Mesenchymal stem cell (in vitro differentiated cells and primary cell): ENCODE measurements at regions not wholly inside any gene's neighbourhood (a gene's known extent, or its start where the extent isn't known, plus 50 kb on each side); places are given as distances from the start of the nearest gene placed in this dataset.

Experiments used
- DNase-seq: peaks from one replicate; pipeline ENCODE4 v3.0.0-alpha.2; 2013
- H2AFZ ChIP-seq: one replicate; pipeline ENCODE4 v1.6.1; 2013; ENCODE audit warnings: low read depth, mild to moderate bottlenecking, control low read depth, inconsistent platforms, low read length, moderate library complexity
- H2AK5ac ChIP-seq: 2 replicates; pipeline ENCODE4 v1.6.1; 2013; ENCODE audit warnings: low read length, moderate library complexity, mild to moderate bottlenecking, inconsistent platforms; ENCODE audit not compliant: severe bottlenecking
- H2BK120ac ChIP-seq: one replicate; pipeline ENCODE4 v1.6.1; 2013; ENCODE audit warnings: low read depth, mild to moderate bottlenecking, inconsistent platforms, low read length, moderate library complexity
- H2BK12ac ChIP-seq, 2 experiments: one replicate each; pipeline ENCODE4 v1.6.1; 2013; ENCODE audit warnings: inconsistent platforms in 2 of 2, low read length in 2 of 2, mild to moderate bottlenecking in 2 of 2, moderate library complexity in 2 of 2, control low read depth in 1 of 2
- H2BK15ac ChIP-seq: one replicate; pipeline ENCODE4 v1.6.1; 2013; ENCODE audit warnings: mild to moderate bottlenecking, low read depth, inconsistent platforms; ENCODE audit not compliant: poor library complexity, severe bottlenecking
- H2BK5ac ChIP-seq: 2 replicates; pipeline ENCODE4 v1.6.1; 2013; ENCODE audit warnings: low read depth, mild to moderate bottlenecking, low read length, control low read depth, inconsistent platforms; ENCODE audit not compliant: poor library complexity, severe bottlenecking
- H3K14ac ChIP-seq, 2 experiments: one replicate each; pipeline ENCODE4 v1.6.1; 2013; ENCODE audit warnings: inconsistent platforms in 2 of 2, low read length in 2 of 2, control low read depth in 1 of 2, mild to moderate bottlenecking in 1 of 2, moderate library complexity in 1 of 2
- H3K18ac ChIP-seq, 2 experiments: one replicate each; pipeline ENCODE4 v1.6.1; 2013; ENCODE audit warnings: inconsistent platforms in 2 of 2, low read length in 2 of 2, control low read depth in 1 of 2, low read depth in 1 of 2, mild to moderate bottlenecking in 1 of 2
- H3K23ac ChIP-seq, 2 experiments: one replicate each; pipeline ENCODE4 v1.6.1; 2013; ENCODE audit warnings: inconsistent platforms in 2 of 2, low read length in 2 of 2, mild to moderate bottlenecking in 2 of 2, moderate library complexity in 2 of 2, control low read depth in 1 of 2
- H3K27ac ChIP-seq: 2 replicates; pipeline ENCODE4 v1.5.1; 2013; ENCODE audit warnings: mild to moderate bottlenecking, moderate library complexity, low read length, control low read depth, inconsistent platforms; ENCODE audit not compliant: poor library complexity, severe bottlenecking
- H3K27me3 ChIP-seq, 2 experiments: 2 replicates each; pipeline versions ENCODE4 v1.6.1 to v1.7.0; 2013; ENCODE audit warnings: low read length in 2 of 2, mild to moderate bottlenecking in 2 of 2, moderate library complexity in 2 of 2, control low read depth in 1 of 2, inconsistent platforms in 1 of 2; ENCODE audit not compliant: control insufficient read depth in 1 of 2, insufficient read depth in 1 of 2
- H3K36me3 ChIP-seq, 2 experiments: 2 replicates each; pipeline versions ENCODE4 v1.6.1 to v1.7.0; 2013; ENCODE audit warnings: low read length in 2 of 2, control low read depth in 1 of 2, inconsistent platforms in 1 of 2, low read depth in 1 of 2, mild to moderate bottlenecking in 1 of 2; ENCODE audit not compliant: insufficient read depth in 2 of 2, control insufficient read depth in 1 of 2
- H3K4ac ChIP-seq, 2 experiments: one replicate each; pipeline ENCODE4 v1.6.1; 2013; ENCODE audit warnings: inconsistent platforms in 2 of 2, low read length in 2 of 2, mild to moderate bottlenecking in 2 of 2, moderate library complexity in 2 of 2, control low read depth in 1 of 2, low read depth in 1 of 2
- H3K4me1 ChIP-seq: 2 replicates; pipeline ENCODE4 v1.6.1; 2013; ENCODE audit warnings: low read depth, low read length, control low read depth; ENCODE audit not compliant: control insufficient read depth, insufficient read depth
- H3K4me2 ChIP-seq: 2 replicates; pipeline ENCODE4 v1.6.1; 2013; ENCODE audit warnings: low read length, mild to moderate bottlenecking, inconsistent platforms; ENCODE audit not compliant: poor library complexity, severe bottlenecking
- H3K4me3 ChIP-seq, 2 experiments: 2 replicates each; pipeline versions ENCODE4 v1.5.1 to v1.7.0; 2013; ENCODE audit warnings: low read length in 2 of 2, mild to moderate bottlenecking in 2 of 2, control low read depth in 1 of 2, low read depth in 1 of 2; ENCODE audit not compliant: insufficient read depth in 1 of 2
- H3K79me1 ChIP-seq: replicated peaks from 2 replicates; pipeline ENCODE4 v1.6.1; 2013; ENCODE audit warnings: mild to moderate bottlenecking, control low read depth, low read length, inconsistent platforms; ENCODE audit not compliant: poor library complexity, severe bottlenecking
- H3K9ac ChIP-seq: 2 replicates; pipeline ENCODE4 v1.7.0; 2013; ENCODE audit warnings: mild to moderate bottlenecking, low read length, moderate library complexity
- H3K9me3 ChIP-seq: 2 replicates; pipeline ENCODE4 v1.7.0; 2013; ENCODE audit warnings: mild to moderate bottlenecking, low read length; ENCODE audit not compliant: control insufficient read depth
- H4K8ac ChIP-seq: one replicate; pipeline ENCODE4 v1.6.1; 2013; ENCODE audit warnings: inconsistent platforms, mild to moderate bottlenecking, low read length, moderate library complexity
- H4K91ac ChIP-seq: one replicate; pipeline ENCODE4 v1.6.1; 2013; ENCODE audit warnings: mild to moderate bottlenecking, low read length, inconsistent platforms
- WGBS: methylation state at CpG from one replicate; pipeline ENCODE4 v1.1.7; 2013; ENCODE audit warnings: mixed read lengths; 5-methylcytosine and 5-hydroxymethylcytosine counted together

- Histone ChIP-seq H3K14ac (no peak overlapping the region), H3K4ac (no peak overlapping the region), H2BK120ac (no peak overlapping the region), H2BK15ac (no peak overlapping the region), H3K4me3 (no peak overlapping the region), H3K36me3 (no peaks in the 10 kb centered on the region), H3K27ac (no peak overlapping the region), H4K91ac (no peak overlapping the region), H3K9ac (no peak overlapping the region), H3K79me1 (no peaks in the 10 kb centered on the region), H3K23ac (no peak overlapping the region), H3K18ac (no peak overlapping the region), H2AK5ac (no peak overlapping the region), H3K4me1 (no peaks in the 10 kb centered on the region), H2AFZ (no peak overlapping the region), H3K9me3 (no peaks in the 10 kb centered on the region), H3K27me3 (peaks cover 0 to 9% of the 10 kb centered on the region in 2 experiments), H3K4me2 (no peak overlapping the region), H2BK12ac (no peak overlapping the region), H4K8ac (no peak overlapping the region), H2BK5ac (no peak overlapping the region)
- WGBS, result no CpG with 5 or more reads among the region's 1 CpG
- DNase-seq, result no peak
These were observed 468.6 kb upstream of the CCL2 start for GRCh38 chr17:33786478-33786877.

GRCh38 chr17:33789658-33790057 lies 465.4 kb upstream of the CCL2 start:
- H2BK120ac ChIP-seq, result no peak overlapping the region
- H2BK15ac ChIP-seq, result no peak overlapping the region
- no peaks in the 10 kb centered on the region for H3K9me3 ChIP-seq
- no peak overlapping the region for H3K18ac ChIP-seq
- no peaks in the 10 kb centered on the region for H3K79me1 ChIP-seq
- H3K27ac ChIP-seq, result no peak overlapping the region
- H2AK5ac ChIP-seq, result no peak overlapping the region
- no peak overlapping the region for H2AFZ ChIP-seq
- no peaks in the 10 kb centered on the region for H3K36me3 ChIP-seq
- no peak overlapping the region for H3K4me2 ChIP-seq
- no peak overlapping the region for H3K4ac ChIP-seq
- no peak overlapping the region for H3K14ac ChIP-seq
- no peaks in the 10 kb centered on the region for H3K4me1 ChIP-seq
- no peak overlapping the region for H2BK5ac ChIP-seq
- no peak for DNase-seq
- no peak overlapping the region for H4K8ac ChIP-seq
- H4K91ac ChIP-seq, result no peak overlapping the region
- WGBS, result 44% methylated on average over 2 of the region's 2 CpGs
- no peak overlapping the region for H3K9ac ChIP-seq
- H3K27me3 ChIP-seq, result peaks cover 0 to 5% of the 10 kb centered on the region in 2 experiments
- H3K4me3 ChIP-seq, result no peak overlapping the region
- no peak overlapping the region for H2BK12ac ChIP-seq
- H3K23ac ChIP-seq, result no peak overlapping the region

- Histone ChIP-seq H2BK5ac (no peak overlapping the region), H4K8ac (no peak overlapping the region), H3K4me2 (no peak overlapping the region), H2AFZ (no peak overlapping the region), H2BK12ac (no peak overlapping the region), H3K9ac (no peak overlapping the region), H3K14ac (no peak overlapping the region), H3K4me3 (no peak overlapping the region), H3K4ac (no peak overlapping the region), H3K27ac (no peak overlapping the region), H3K4me1 (no peaks in the 10 kb centered on the region), H3K79me1 (no peaks in the 10 kb centered on the region), H4K91ac (no peak overlapping the region), H3K18ac (no peak overlapping the region), H2BK120ac (no peak overlapping the region), H2BK15ac (no peak overlapping the region), H3K23ac (no peak overlapping the region), H2AK5ac (no peak overlapping the region), H3K36me3 (no peaks in the 10 kb centered on the region), H3K9me3 (no peaks in the 10 kb centered on the region), H3K27me3 (peaks cover 0 to 3% of the 10 kb centered on the region in 2 experiments)
- 66% methylated on average over 3 of the region's 4 CpGs for WGBS
- no peak for DNase-seq
These were observed 457.9 kb upstream of the CCL2 start for GRCh38 chr17:33797181-33797580.

GRCh38 chr17:33798308-33798707 lies 456.8 kb upstream of the CCL2 start:
- no peak overlapping the region for H2AK5ac ChIP-seq
- H3K4me3 ChIP-seq, result no peak overlapping the region
- no peak overlapping the region for H4K91ac ChIP-seq
- H3K27me3 ChIP-seq, result no peaks in the 10 kb centered on the region
- no peak overlapping the region for H2BK120ac ChIP-seq
- no peak overlapping the region for H3K4me2 ChIP-seq
- H2BK12ac ChIP-seq, result no peak overlapping the region
- no peaks in the 10 kb centered on the region for H3K79me1 ChIP-seq
- H3K4me1 ChIP-seq, result no peaks in the 10 kb centered on the region
- H4K8ac ChIP-seq, result no peak overlapping the region
- DNase-seq, result no peak
- WGBS, result 81% methylated on average over 5 of the region's 5 CpGs
- no peaks in the 10 kb centered on the region for H3K9me3 ChIP-seq
- H3K27ac ChIP-seq, result no peak overlapping the region
- H2BK15ac ChIP-seq, result no peak overlapping the region
- no peak overlapping the region for H3K9ac ChIP-seq
- H3K4ac ChIP-seq, result no peak overlapping the region
- no peak overlapping the region for H2BK5ac ChIP-seq
- no peak overlapping the region for H3K23ac ChIP-seq
- H3K14ac ChIP-seq, result no peak overlapping the region
- H2AFZ ChIP-seq, result no peak overlapping the region
- H3K18ac ChIP-seq, result no peak overlapping the region
- no peaks in the 10 kb centered on the region for H3K36me3 ChIP-seq
